Naive thymus-derived CD4-positive, alpha-beta T cell (primary cell): ENCODE measurements at regions not wholly inside any gene's neighbourhood (a gene's known extent, or its start where the extent isn't known, plus 50 kb on each side); places are given as distances from the start of the nearest gene placed in this dataset.
A peak's percentile ranks its signal among the peaks of the same experiment; 100 is the strongest.

Source experiments
- ATAC-seq: fragments of 150-1000 bp; cut with Tn5 transposase; 2 replicates; pipeline ENCODE4 v1.10.0; 2021; ENCODE audit warnings: mild to moderate bottlenecking, moderate library complexity
- CTCF ChIA-PET: fragments of 350-600 bp; sonication (Branson Sonifier 250); formaldehyde crosslinking; loops from one replicate; lab custom pipeline; 2021; ENCODE audit warnings: antibody characterized with exemption; lab: Charles Lee
- POLR2A ChIA-PET: fragments of 350-600 bp; sonication (Branson Sonifier 250); formaldehyde crosslinking; loops from one replicate; lab custom pipeline; 2021; ENCODE audit warnings: antibody characterized with exemption, inconsistent platforms; lab: Charles Lee
- DNase-seq, 9 donors: peaks; one replicate each; pipeline versions ENCODE4 v3.0.0 to v3.0.0-alpha.2; 2020 to 2022; ENCODE audit warnings: mixed read lengths in 1 of 9
- H3K27ac ChIP-seq: one replicate; pipeline ENCODE4 v1.7.0; 2013; ENCODE audit warnings: mild to moderate bottlenecking, low read depth, low read length, moderate library complexity
- H3K27me3 ChIP-seq, 2 donors: one replicate each; pipeline ENCODE4 v1.7.0; 2013; ENCODE audit warnings: low read length in 2 of 2, mild to moderate bottlenecking in 2 of 2, moderate library complexity in 2 of 2; ENCODE audit not compliant: control insufficient read depth in 2 of 2, insufficient read depth in 2 of 2
- H3K36me3 ChIP-seq, 3 experiments: 1 replicate in 2 of 3; 2 replicates in 1 of 3; pipeline ENCODE4 v1.7.0; 2013; ENCODE audit warnings: low read length in 3 of 3, mild to moderate bottlenecking in 3 of 3, moderate library complexity in 1 of 3; ENCODE audit not compliant: insufficient read depth in 3 of 3, control insufficient read depth in 2 of 3
- H3K4me1 ChIP-seq, 2 donors: one replicate each; pipeline ENCODE4 v1.7.0; 2013; ENCODE audit warnings: low read length in 2 of 2, mild to moderate bottlenecking in 2 of 2, moderate library complexity in 1 of 2; ENCODE audit not compliant: control insufficient read depth in 2 of 2, insufficient read depth in 2 of 2
- H3K4me3 ChIP-seq: 2 replicates; pipeline ENCODE4 v1.7.0; 2013; ENCODE audit warnings: mild to moderate bottlenecking, low read length
- H3K9me3 ChIP-seq, 3 experiments: 1 replicate in 2 of 3; 2 replicates in 1 of 3; pipeline ENCODE4 v1.7.0; 2013; ENCODE audit warnings: low read length in 3 of 3; ENCODE audit not compliant: control insufficient read depth in 2 of 3
- H3K27ac Mint-ChIP-seq, 9 donors: one replicate each; pipeline ENCODE4 v1.8.0; 2020 to 2022; ENCODE audit warnings: mixed read lengths in 9 of 9, mild to moderate bottlenecking in 8 of 9, moderate library complexity in 5 of 9, inconsistent platforms in 2 of 9
- H3K27me3 Mint-ChIP-seq, 5 donors: one replicate each; pipeline ENCODE4 v1.8.0; 2021 to 2022; ENCODE audit warnings: mixed read lengths in 5 of 5, mild to moderate bottlenecking in 1 of 5
- H3K36me3 Mint-ChIP-seq, 5 donors: one replicate each; pipeline ENCODE4 v1.8.0; 2020 to 2022; ENCODE audit warnings: mixed read lengths in 5 of 5, mild to moderate bottlenecking in 3 of 5, inconsistent platforms in 1 of 5
- H3K4me1 Mint-ChIP-seq, 7 donors: one replicate each; pipeline ENCODE4 v1.8.0; 2020 to 2022; ENCODE audit warnings: mixed read lengths in 7 of 7, mild to moderate bottlenecking in 3 of 7, inconsistent platforms in 1 of 7
- H3K4me3 Mint-ChIP-seq, 10 donors: one replicate each; pipeline ENCODE4 v1.8.0; 2020 to 2022; ENCODE audit warnings: mild to moderate bottlenecking in 10 of 10, mixed read lengths in 10 of 10, moderate library complexity in 6 of 10, inconsistent platforms in 2 of 10
- H3K9me3 Mint-ChIP-seq, 11 donors: one replicate each; pipeline ENCODE4 v1.8.0; 2020 to 2022; ENCODE audit warnings: mixed read lengths in 11 of 11, mild to moderate bottlenecking in 4 of 11, inconsistent platforms in 1 of 11, moderate library complexity in 1 of 11
- intact Hi-C, 2 donors: fragments of 100-400 bp; cut with micrococcal nuclease; formaldehyde crosslinking; loops; one replicate each; pipeline ENCODE4 v1.15.1; 2023

GRCh38 chr12:46087916-46088439 lies 97.6 kb upstream of the SCAF11 start:
- Mint-ChIP-seq H3K36me3 (peaks cover 0 to 8% (median 0%) of the 10 kb centered on the region in 5 donors), H3K27me3 (peaks cover 0 to 26% (median 17%) of the 10 kb centered on the region in 5 donors), H3K27ac (no peak overlapping the region), H3K9me3 (peaks cover 0 to 34% (median 7%) of the 10 kb centered on the region in 11 donors), H3K4me3 (no peak overlapping the region), H3K4me1 (no peaks in the 10 kb centered on the region)
- CTCF ChIA-PET: no interaction called here
- POLR2A ChIA-PET: interaction anchor here (0.7 kb wide), 1 partner anchor 69 kb away, joined by 3 read pairs; no protein-coding TSS in a partner anchor
- H3K27me3 ChIP-seq: peaks cover 0 to 3% of the 10 kb centered on the region in 2 donors
- H3K27ac ChIP-seq: no peak overlapping the region
- H3K4me3 ChIP-seq: no peak overlapping the region
- H3K9me3 ChIP-seq: no peaks in the 10 kb centered on the region
- H3K36me3 ChIP-seq: no peaks in the 10 kb centered on the region
- intact Hi-C loops: no loop called here
- no peaks in the 10 kb centered on the region for H3K4me1 ChIP-seq
- DNase-seq (no peak), ATAC-seq (no peak)

- Histone ChIP-seq H3K36me3 (no peaks in the 10 kb centered on the region), H3K27ac (no peak overlapping the region), H3K27me3 (no peaks in the 10 kb centered on the region), H3K4me3 (no peak overlapping the region), H3K9me3 (no peaks in the 10 kb centered on the region), H3K4me1 (no peaks in the 10 kb centered on the region)
- Mint-ChIP-seq H3K27me3 (peaks cover 0 to 19% (median 5%) of the 10 kb centered on the region in 5 donors), H3K27ac (no peak overlapping the region), H3K4me1 (no peaks in the 10 kb centered on the region), H3K4me3 (no peak overlapping the region), H3K36me3 (peaks cover 0 to 1% (median 0%) of the 10 kb centered on the region in 5 donors), H3K9me3 (peaks cover 0 to 20% (median 3%) of the 10 kb centered on the region in 11 donors)
- ChIA-PET POLR2A (no interaction called here), CTCF (no interaction called here)
- intact Hi-C loops: no loop called here
- ATAC-seq: no peak
- no peak for DNase-seq
Measured at GRCh38 chr12:46084666-46085631, 94.6 kb upstream of the SCAF11 start.

- Histone ChIP-seq H3K4me3 (no peak overlapping the region), H3K9me3 (peaks cover 0 to 10% (median 5%) of the 10 kb centered on the region in 3 experiments), H3K4me1 (no peaks in the 10 kb centered on the region), H3K36me3 (no peaks in the 10 kb centered on the region), H3K27ac (no peak overlapping the region), H3K27me3 (no peaks in the 10 kb centered on the region)
- peaks cover 9 to 39% (median 17%) of the 10 kb centered on the region in 11 donors for H3K9me3 Mint-ChIP-seq
- peaks cover 1 to 10% (median 8%) of the 10 kb centered on the region in 5 donors for H3K36me3 Mint-ChIP-seq
- ChIA-PET POLR2A (no interaction called here), CTCF (interaction anchor here (0.7 kb wide), 1 partner anchor 1584 kb away, joined by 3 read pairs; no protein-coding TSS in a partner anchor)
- DNase-seq: no peak
- intact Hi-C loops: no loop called here
- peaks cover 0 to 19% (median 5%) of the 10 kb centered on the region in 5 donors for H3K27me3 Mint-ChIP-seq
- H3K27ac Mint-ChIP-seq: no peak overlapping the region
- ATAC-seq: no peak
- no peak overlapping the region for H3K4me3 Mint-ChIP-seq
- no peaks in the 10 kb centered on the region for H3K4me1 Mint-ChIP-seq
Measured at GRCh38 chr12:46082490-46083200, 92.3 kb upstream of the SCAF11 start.

GRCh38 chr12:46073321-46073720 lies 82.9 kb upstream of the SCAF11 start:
- H3K4me3 Mint-ChIP-seq: no peak overlapping the region
- no peaks in the 10 kb centered on the region for H3K36me3 ChIP-seq
- H3K4me1 ChIP-seq: no peaks in the 10 kb centered on the region
- no peak overlapping the region for H3K27ac Mint-ChIP-seq
- peaks cover 0 to 5% (median 2%) of the 10 kb centered on the region in 5 donors for H3K36me3 Mint-ChIP-seq
- DNase-seq: no peak
- peaks cover 2 to 13% (median 7%) of the 10 kb centered on the region in 11 donors for H3K9me3 Mint-ChIP-seq
- ATAC-seq: no peak
- POLR2A ChIA-PET: no interaction called here
- CTCF ChIA-PET: no interaction called here
- no peak overlapping the region for H3K27ac ChIP-seq
- peaks cover 0 to 16% (median 4%) of the 10 kb centered on the region in 5 donors for H3K27me3 Mint-ChIP-seq
- no peak overlapping the region for H3K4me3 ChIP-seq
- no peaks in the 10 kb centered on the region for H3K27me3 ChIP-seq
- intact Hi-C loops: loop anchor here in 1 of 2 donors (5.0 kb wide), 1 partner anchor 909 kb away; no protein-coding TSS in a partner anchor
- peaks cover 0 to 14% (median 5%) of the 10 kb centered on the region in 7 donors for H3K4me1 Mint-ChIP-seq
- peaks cover 0 to 8% (median 5%) of the 10 kb centered on the region in 3 experiments for H3K9me3 ChIP-seq

- Histone ChIP-seq H3K4me3 (no peak overlapping the region), H3K36me3 (no peaks in the 10 kb centered on the region), H3K4me1 (no peaks in the 10 kb centered on the region), H3K27me3 (no peaks in the 10 kb centered on the region), H3K27ac (no peak overlapping the region), H3K9me3 (no peaks in the 10 kb centered on the region)
- CTCF ChIA-PET: interaction anchor here (0.7 to 1.4 kb wide), 3 partner anchors 53 to 948 kb away, joined by 3 to 5 read pairs (median 4); no protein-coding TSS in a partner anchor
- Mint-ChIP-seq H3K4me3 (peak overlapping the region in 3 of 10 donors; percentile 12 to 49 (median 16)), H3K4me1 (peaks cover 0 to 14% (median 5%) of the 10 kb centered on the region in 7 donors), H3K27ac (peak overlapping the region in 2 of 9 donors; percentile 20 to 63), H3K36me3 (no peaks in the 10 kb centered on the region), H3K27me3 (peaks cover 0 to 15% (median 4%) of the 10 kb centered on the region in 5 donors), H3K9me3 (peaks cover 0 to 3% (median 0%) of the 10 kb centered on the region in 11 donors)
- intact Hi-C loops: loop anchor here (1.0 to 5.0 kb wide), 5 partner anchors 82 to 912 kb away; partner anchors contain the start of gene SCAF11 (in 2 of the 2)
- peak; percentile 91 for ATAC-seq
- POLR2A ChIA-PET: no interaction called here
- peak; percentile 25 to 62 (median 51) for DNase-seq
Measured at GRCh38 chr12:46071769-46072624, 81.6 kb upstream of the SCAF11 start.
